Neural progenitor cell (in vitro differentiated cells): ENCODE measurements at regions not wholly inside any gene's neighbourhood (a gene's known extent, or its start where the extent isn't known, plus 50 kb on each side); places are given as distances from the start of the nearest gene placed in this dataset.
"Not testable (repeated sequence)": the region's sequence is repeated elsewhere in the genome, so short reads cannot be mapped to it uniquely, and the experiment has no call there.

Experiments
- DNase-seq: peaks from one replicate; pipeline ENCODE4 v3.0.0-alpha.2; 2016; ENCODE audit warnings: low spot score
- H2AFZ ChIP-seq: fragments of 200-600 bp; sonication (generic); replicated peaks from 2 replicates; pipeline ENCODE4 v1.6.1; 2016; ENCODE audit warnings: antibody characterized with exemption
- H3F3A ChIP-seq: fragments of 200-600 bp; sonication (generic); 2 replicates; pipeline ENCODE4 v1.6.1; 2016; ENCODE audit warnings: antibody characterized with exemption, low read depth
- H3K27ac ChIP-seq: fragments of 200-600 bp; sonication (generic); 2 replicates; pipeline ENCODE4 v1.5.1; 2016; ENCODE audit warnings: mild to moderate bottlenecking
- H3K27me3 ChIP-seq: fragments of 200-600 bp; sonication (generic); 2 replicates; pipeline ENCODE4 v1.6.1; 2016; ENCODE audit warnings: mild to moderate bottlenecking, moderate library complexity
- H3K36me3 ChIP-seq: fragments of 200-600 bp; sonication (generic); 2 replicates; pipeline ENCODE4 v1.5.1; 2016
- H3K4me1 ChIP-seq: fragments of 200-600 bp; sonication (generic); 2 replicates; pipeline ENCODE4 v1.6.1; 2016; ENCODE audit warnings: mixed run types
- H3K4me2 ChIP-seq: fragments of 200-600 bp; sonication (generic); 2 replicates; pipeline ENCODE4 v1.6.1; 2016
- H3K4me3 ChIP-seq: fragments of 200-600 bp; sonication (generic); 2 replicates; pipeline ENCODE4 v1.5.1; 2016
- H3K79me2 ChIP-seq: fragments of 200-600 bp; sonication (generic); 2 replicates; pipeline ENCODE4 v1.6.1; 2016; ENCODE audit warnings: low read depth
- H3K9ac ChIP-seq: fragments of 200-600 bp; sonication (generic); 2 replicates; pipeline ENCODE4 v1.6.1; 2016
- H3K9me3 ChIP-seq: fragments of 200-600 bp; sonication (generic); 2 replicates; pipeline ENCODE4 v1.5.1; 2016; ENCODE audit warnings: low read depth
- H4K20me1 ChIP-seq: fragments of 200-600 bp; sonication (generic); 2 replicates; pipeline ENCODE4 v1.6.1; 2016; ENCODE audit warnings: low read depth
- H3K27ac Mint-ChIP-seq: 3 replicates; pipeline ENCODE4 v1.8.0; 2021; ENCODE audit warnings: mixed read lengths
- H3K27me3 Mint-ChIP-seq: 2 replicates; pipeline ENCODE4 v1.8.0; 2022; ENCODE audit warnings: low read depth, mild to moderate bottlenecking, inconsistent platforms, moderate library complexity, mixed read lengths; ENCODE audit not compliant: insufficient read depth
- H3K36me3 Mint-ChIP-seq: 3 replicates; pipeline ENCODE4 v1.8.0; 2021; ENCODE audit warnings: mixed read lengths
- H3K4me1 Mint-ChIP-seq: 3 replicates; pipeline ENCODE4 v1.8.0; 2021; ENCODE audit warnings: mixed read lengths
- H3K4me3 Mint-ChIP-seq: 3 replicates; pipeline ENCODE4 v1.8.0; 2021; ENCODE audit warnings: mild to moderate bottlenecking, moderate library complexity, mixed read lengths
- H3K9me3 Mint-ChIP-seq: 3 replicates; pipeline ENCODE4 v1.8.0; 2020; ENCODE audit warnings: mixed read lengths
- EZH2 ChIP-seq: fragments of 200-600 bp; sonication (generic); IDR thresholded peaks from 2 replicates; pipeline ENCODE4 v1.6.1; 2017; ENCODE audit warnings: antibody characterized with exemption, mild to moderate bottlenecking, moderate library complexity
- EZH2phosphoT487 ChIP-seq: fragments of 200-600 bp; sonication (generic); IDR thresholded peaks from 2 replicates; pipeline ENCODE4 v1.6.1; 2017; ENCODE audit warnings: antibody characterized with exemption
- TF ChIP-seq, protein P1 (sequence below): fragments of 200-600 bp; sonication (generic); IDR thresholded peaks from 2 replicates; pipeline ENCODE4 v1.5.1; 2017; ENCODE audit warnings: antibody characterized with exemption, mild to moderate bottlenecking

DNA sequence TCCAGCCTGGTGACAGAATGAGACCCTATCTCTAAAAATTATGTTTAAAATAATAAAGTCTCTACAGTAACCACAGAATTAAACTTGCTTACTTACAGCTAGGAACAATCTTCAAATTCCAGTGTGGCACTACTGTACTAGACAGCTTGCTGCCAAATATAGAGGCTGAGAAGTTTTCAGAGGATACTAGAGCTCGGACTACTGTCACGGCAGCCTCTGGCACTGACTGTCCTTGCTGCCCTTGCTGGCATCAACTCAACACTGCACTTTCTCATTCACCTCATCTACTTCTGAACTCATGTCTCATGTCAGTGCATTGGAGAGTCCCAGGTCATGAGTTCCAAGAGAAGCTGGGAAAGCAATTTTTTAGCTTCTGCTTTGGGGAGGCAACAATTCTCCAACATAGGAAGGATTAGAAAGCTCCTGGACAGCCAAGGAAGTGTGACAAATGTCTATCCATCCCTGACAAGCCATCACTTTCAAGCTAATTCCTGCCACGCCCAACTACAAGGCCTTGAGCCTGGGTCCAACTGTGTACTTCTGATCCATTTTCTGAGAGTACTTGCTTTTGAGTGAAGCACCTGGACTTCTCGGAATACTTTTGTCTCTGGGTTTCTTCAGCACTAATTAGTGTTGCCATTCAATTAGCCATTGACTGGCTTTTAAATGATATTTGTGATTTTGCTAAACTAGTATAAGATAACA is 98.6 kb upstream of the NR3C2 start:
- no peak overlapping the region for H3K9ac ChIP-seq
- H3K36me3 ChIP-seq = no peaks in the 10 kb centered on the region
- no peak overlapping the region for H3K4me3 ChIP-seq
- H3K4me1 Mint-ChIP-seq = no peaks in the 10 kb centered on the region
- no peaks in the 10 kb centered on the region for H4K20me1 ChIP-seq
- TF ChIP-seq EZH2phosphoT487 = no peak
- TF ChIP-seq, protein P1, sequence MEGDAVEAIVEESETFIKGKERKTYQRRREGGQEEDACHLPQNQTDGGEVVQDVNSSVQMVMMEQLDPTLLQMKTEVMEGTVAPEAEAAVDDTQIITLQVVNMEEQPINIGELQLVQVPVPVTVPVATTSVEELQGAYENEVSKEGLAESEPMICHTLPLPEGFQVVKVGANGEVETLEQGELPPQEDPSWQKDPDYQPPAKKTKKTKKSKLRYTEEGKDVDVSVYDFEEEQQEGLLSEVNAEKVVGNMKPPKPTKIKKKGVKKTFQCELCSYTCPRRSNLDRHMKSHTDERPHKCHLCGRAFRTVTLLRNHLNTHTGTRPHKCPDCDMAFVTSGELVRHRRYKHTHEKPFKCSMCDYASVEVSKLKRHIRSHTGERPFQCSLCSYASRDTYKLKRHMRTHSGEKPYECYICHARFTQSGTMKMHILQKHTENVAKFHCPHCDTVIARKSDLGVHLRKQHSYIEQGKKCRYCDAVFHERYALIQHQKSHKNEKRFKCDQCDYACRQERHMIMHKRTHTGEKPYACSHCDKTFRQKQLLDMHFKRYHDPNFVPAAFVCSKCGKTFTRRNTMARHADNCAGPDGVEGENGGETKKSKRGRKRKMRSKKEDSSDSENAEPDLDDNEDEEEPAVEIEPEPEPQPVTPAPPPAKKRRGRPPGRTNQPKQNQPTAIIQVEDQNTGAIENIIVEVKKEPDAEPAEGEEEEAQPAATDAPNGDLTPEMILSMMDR = no peak
- no peak for TF ChIP-seq EZH2
- no peaks in the 10 kb centered on the region for H3K27me3 ChIP-seq
- peaks cover under 1% of the 10 kb centered on the region for H3K27me3 Mint-ChIP-seq
- no peaks in the 10 kb centered on the region for H3K9me3 ChIP-seq
- no peaks in the 10 kb centered on the region for H3K36me3 Mint-ChIP-seq
- H3K4me2 ChIP-seq = no peak overlapping the region
- no peaks in the 10 kb centered on the region for H3K4me1 ChIP-seq
- H3K4me3 Mint-ChIP-seq = no peak overlapping the region
- H3K27ac Mint-ChIP-seq = no peak overlapping the region
- no peak overlapping the region for H2AFZ ChIP-seq
- no peak for DNase-seq
- H3K9me3 Mint-ChIP-seq = no peaks in the 10 kb centered on the region
- no peaks in the 10 kb centered on the region for H3K79me2 ChIP-seq
- no peaks in the 10 kb centered on the region for H3F3A ChIP-seq
- no peak overlapping the region for H3K27ac ChIP-seq

DNA sequence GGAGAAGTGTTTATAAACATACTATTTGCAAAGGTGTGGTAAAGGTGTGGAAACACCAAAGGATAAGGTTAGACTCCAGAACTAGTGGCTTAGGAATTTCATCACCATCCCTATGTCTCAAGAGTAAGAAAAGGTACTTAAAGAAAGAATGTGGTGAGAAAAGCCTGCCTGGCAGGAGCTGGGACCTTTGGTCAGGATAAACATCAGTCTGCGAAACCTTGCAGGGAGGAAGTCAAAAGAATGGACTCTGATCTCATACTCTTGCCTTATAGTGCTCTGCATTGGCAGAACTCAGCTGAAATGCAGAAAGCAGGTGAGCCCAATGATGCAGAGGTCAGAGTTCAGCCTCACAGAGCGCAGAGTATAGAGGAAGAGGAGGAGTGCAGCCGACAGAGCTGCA is 97.2 kb upstream of the NR3C2 start:
- Mint-ChIP-seq H3K27me3 (peaks cover 2% of the 10 kb centered on the region), H3K36me3 (no peaks in the 10 kb centered on the region), H3K4me3 (no peak overlapping the region), H3K4me1 (no peaks in the 10 kb centered on the region), H3K27ac (no peak overlapping the region), H3K9me3 (peaks cover 6% of the 10 kb centered on the region)
- Histone ChIP-seq H3K27me3 (no peaks in the 10 kb centered on the region), H3K4me3 (no peak overlapping the region), H3K36me3 (no peaks in the 10 kb centered on the region), H3K27ac (no peak overlapping the region), H3K9me3 (no peaks in the 10 kb centered on the region), H4K20me1 (no peaks in the 10 kb centered on the region), H3K4me1 (no peaks in the 10 kb centered on the region), H2AFZ (no peak overlapping the region), H3F3A (no peaks in the 10 kb centered on the region), H3K9ac (no peak overlapping the region), H3K4me2 (no peak overlapping the region), H3K79me2 (no peaks in the 10 kb centered on the region)
- TF ChIP-seq, protein P1 = no peak
- TF ChIP-seq EZH2 (no peak), EZH2phosphoT487 (no peak)
- DNase-seq = no peak

DNA sequence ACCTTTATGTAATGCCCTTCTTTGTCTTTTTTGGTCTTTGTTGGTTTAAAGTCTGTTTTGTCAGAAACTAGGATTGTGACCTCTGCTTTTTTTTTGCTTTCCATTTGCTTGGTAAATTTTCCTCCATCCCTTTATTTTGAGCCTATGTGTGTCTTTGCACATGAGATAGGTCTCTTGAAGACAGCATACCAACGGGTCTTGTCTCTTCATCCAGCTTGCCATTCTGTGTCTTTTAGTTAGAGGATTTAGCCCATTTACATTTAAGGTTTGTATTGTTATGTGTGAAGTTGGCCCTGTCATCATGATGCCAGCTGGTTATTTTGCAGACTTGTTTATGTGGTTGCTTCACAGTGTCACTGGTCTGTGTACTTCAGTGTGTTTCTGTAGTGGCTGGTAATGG is 91.6 kb upstream of the NR3C2 start:
- not testable (repeated sequence) for H2AFZ ChIP-seq, H3K27ac Mint-ChIP-seq, H3K9me3 ChIP-seq, H3K27ac ChIP-seq, H3K9ac ChIP-seq, H4K20me1 ChIP-seq, DNase-seq, H3K36me3 Mint-ChIP-seq, H3K4me1 ChIP-seq, H3K4me3 Mint-ChIP-seq, H3K27me3 Mint-ChIP-seq, H3K4me1 Mint-ChIP-seq, H3K4me2 ChIP-seq, H3K4me3 ChIP-seq, H3K79me2 ChIP-seq, H3K27me3 ChIP-seq, H3K36me3 ChIP-seq, H3F3A ChIP-seq
- H3K9me3 Mint-ChIP-seq = peaks cover 25% of the 10 kb centered on the region

DNA sequence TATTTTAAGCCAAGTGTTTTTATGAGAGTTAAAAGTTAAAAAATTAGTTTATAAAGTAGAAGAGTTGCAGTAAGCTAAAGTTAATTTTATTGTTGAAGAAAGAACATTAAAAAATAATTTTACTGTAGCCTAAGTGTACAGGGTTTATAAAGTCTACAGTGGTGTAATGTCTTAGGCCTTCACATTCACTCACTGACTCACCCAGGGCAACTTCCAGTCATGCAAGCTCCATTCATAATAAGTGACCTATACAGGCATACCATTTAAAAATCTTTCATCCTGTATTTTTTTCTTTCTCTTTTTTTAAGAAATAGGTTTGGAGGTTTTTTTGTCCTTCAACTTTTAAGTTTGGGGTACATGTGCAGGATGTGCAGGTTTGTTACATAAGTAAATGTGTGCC is 87.9 kb upstream of the NR3C2 start:
- Histone ChIP-seq H3K27ac (no peak overlapping the region), H3K4me3 (no peak overlapping the region), H3K9me3 (peaks cover 3% of the 10 kb centered on the region), H3K4me2 (no peak overlapping the region), H3K27me3 (no peaks in the 10 kb centered on the region), H3K79me2 (no peaks in the 10 kb centered on the region), H2AFZ (no peak overlapping the region), H4K20me1 (no peaks in the 10 kb centered on the region), H3F3A (no peaks in the 10 kb centered on the region), H3K9ac (no peak overlapping the region), H3K36me3 (no peaks in the 10 kb centered on the region), H3K4me1 (no peaks in the 10 kb centered on the region)
- TF ChIP-seq, protein P1 = no peak
- TF ChIP-seq EZH2 (no peak), EZH2phosphoT487 (no peak)
- no peaks in the 10 kb centered on the region for H3K36me3 Mint-ChIP-seq
- no peak overlapping the region for H3K4me3 Mint-ChIP-seq
- no peak overlapping the region for H3K27ac Mint-ChIP-seq
- H3K4me1 Mint-ChIP-seq = no peaks in the 10 kb centered on the region
- peaks cover 2% of the 10 kb centered on the region for H3K27me3 Mint-ChIP-seq
- DNase-seq = no peak
- H3K9me3 Mint-ChIP-seq = peaks cover 25% of the 10 kb centered on the region
